Frontal cortex (tissue), 3 donors: ENCODE measurements at regions not wholly inside any gene's neighbourhood (a gene's known extent, or its start where the extent isn't known, plus 50 kb on each side); places are given as distances from the start of the nearest gene placed in this dataset.

ENCODE experiments used
- DNase-seq, 2 donors: peaks; one replicate each; pipeline ENCODE4 v3.0.0; 2012; ENCODE audit warnings: low spot score in 2 of 2
- FAIRE-seq: peaks from 2 replicates; lab custom pipeline; 2012; peaks lifted over from hg19 to GRCh38; lab: Jason Lieb, UNC
- donor health status: control.
- donor health status: control.
- donor health status: control.

DNA sequence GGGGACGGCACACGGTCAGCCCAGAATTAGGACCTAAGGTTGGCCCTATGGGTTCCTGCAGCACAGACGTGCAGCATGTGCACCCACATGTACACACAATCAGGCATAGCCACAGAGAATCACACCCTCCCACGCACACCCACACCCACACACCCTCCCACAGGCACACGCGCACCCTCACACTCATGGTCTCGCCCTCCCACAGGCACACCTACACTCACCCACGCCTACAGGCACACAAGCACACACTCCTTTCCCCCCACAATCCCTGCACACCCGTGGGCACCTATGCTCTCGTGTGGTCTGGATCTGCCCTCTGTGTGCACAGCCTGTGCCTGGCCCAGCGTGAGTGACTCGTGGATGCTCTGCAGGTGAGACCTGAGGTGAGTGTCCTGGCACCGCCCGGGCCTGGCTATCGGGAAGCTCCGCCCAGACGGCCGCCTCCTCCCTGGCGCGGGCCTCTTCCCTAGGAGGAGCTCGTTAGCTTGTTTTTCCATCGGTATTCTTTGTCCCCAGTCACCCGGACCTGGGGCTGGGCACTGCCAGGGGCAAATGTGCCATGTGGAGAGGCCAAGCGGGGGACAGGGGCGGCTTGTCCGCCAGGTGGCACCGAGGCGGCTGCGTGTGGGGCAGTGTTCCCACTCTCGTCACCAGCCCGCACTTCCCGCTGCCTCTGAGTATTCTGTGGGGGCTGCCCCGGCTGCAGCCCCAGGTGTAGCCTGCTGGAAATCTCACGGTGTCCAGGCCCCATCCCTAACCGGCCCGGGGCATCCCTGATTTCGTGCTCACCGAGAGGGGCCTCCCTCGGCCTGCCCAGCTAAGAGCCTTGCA, 110.2 kb upstream of the FAM20C start:
- no peak for FAIRE-seq
- DNase-seq: no peak

DNA sequence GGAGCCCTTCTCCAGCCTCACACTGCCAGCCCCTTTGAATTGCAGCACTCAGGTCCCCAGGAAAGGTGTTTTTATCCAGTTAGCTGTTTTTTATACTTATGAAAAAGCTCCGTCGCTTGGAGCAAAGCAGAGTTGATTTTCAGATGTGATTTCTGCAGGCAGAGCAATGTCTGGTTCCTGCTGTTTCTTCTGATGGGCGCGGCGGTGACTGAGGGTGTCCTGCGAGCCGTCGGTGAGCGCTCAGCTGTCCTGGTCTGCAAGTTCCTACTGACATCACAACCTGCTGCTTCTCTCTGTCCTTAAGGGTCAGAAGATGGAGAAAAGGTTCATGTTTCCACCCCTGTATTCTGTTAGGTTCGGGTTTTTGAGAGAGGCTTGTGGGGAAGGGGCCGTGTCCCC, 109.6 kb upstream of the FAM20C start:
- FAIRE-seq: no peak
- no peak for DNase-seq

DNA sequence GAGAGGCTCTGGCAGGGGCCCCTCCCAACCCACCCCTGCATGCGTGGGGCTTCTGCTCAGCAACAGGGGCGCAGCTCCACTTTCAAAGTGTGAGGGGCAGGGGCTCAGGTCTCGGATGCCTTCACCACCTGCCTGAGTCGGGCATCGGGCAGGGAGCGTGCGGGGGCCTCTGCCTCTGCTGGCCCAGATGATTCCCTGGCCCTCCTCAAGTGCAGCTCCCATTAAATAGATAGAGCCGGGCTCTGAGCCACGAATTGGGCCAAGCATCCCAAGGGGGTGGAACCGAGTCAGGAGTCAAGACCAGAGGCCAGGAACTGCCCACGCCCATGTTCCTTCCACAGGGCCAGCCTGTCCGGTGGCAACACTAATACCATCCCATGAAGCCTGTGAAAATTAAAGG, 108.9 kb upstream of the FAM20C start:
- DNase-seq (no peak), FAIRE-seq (no peak)

GRCh38 chr7:83861-84632, 108.3 kb upstream of the FAM20C start:
- no peak for DNase-seq
- FAIRE-seq: no peak

DNA sequence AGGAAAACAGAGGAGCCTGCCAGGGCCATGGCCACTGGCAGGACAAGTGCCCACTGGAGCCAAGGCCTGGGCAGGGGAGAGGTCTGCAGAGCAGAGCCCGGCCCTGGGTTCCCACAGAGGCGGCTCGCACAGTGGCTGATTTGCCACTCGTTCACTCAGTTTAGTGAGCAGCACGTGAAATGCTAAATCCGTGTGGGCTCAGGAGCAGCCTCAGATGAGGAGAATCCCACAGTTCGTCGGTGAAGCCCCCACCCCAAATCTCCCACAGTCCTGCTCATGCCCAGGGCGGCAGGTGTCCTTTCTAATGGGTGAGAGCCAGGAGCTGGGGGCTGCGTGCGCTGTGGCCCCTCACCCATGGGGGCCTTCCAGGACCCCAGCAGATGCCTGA, 107.7 kb upstream of the FAM20C start:
- no peak for DNase-seq
- no peak for FAIRE-seq

DNA sequence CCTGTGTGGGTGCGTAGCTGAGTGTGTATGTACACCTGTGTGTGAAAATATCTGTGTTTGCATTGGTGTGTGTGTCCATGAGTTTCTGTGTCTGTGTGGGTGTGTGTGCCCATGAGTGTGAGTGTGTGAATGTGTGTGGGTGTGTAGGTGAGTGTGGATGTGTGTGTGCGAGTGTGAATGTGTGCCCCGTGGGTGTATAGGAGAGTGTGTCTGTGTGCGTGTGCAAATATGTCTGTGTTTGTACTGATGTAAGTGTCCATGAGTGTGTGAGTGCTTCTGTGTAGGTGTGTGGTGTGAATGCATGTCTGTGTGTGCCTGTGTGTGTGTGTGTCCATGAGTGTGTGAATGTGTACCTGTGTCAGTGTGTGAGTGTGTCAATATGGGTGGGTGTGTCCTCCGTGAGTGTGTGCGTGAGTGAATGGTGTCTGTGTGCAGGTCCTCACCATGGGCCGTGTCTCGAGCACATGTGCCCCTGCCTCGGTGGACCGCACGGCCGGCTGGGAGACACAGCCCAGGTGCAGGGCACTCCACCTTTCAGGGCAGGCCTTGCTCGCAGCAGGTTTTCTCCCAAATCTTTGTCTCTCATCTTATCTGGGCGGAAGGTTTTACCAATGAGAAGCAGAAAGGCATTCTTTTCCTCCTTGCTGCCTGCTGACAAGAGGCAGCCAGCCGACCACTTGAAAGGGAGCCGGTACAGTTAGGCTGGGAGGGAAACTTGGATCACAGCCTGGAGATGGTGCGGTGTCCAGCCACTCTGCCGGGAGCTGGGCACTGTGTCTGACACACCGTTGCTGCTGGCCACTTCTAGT, 107.1 kb upstream of the FAM20C start:
- DNase-seq: no peak
- FAIRE-seq: no peak

DNA sequence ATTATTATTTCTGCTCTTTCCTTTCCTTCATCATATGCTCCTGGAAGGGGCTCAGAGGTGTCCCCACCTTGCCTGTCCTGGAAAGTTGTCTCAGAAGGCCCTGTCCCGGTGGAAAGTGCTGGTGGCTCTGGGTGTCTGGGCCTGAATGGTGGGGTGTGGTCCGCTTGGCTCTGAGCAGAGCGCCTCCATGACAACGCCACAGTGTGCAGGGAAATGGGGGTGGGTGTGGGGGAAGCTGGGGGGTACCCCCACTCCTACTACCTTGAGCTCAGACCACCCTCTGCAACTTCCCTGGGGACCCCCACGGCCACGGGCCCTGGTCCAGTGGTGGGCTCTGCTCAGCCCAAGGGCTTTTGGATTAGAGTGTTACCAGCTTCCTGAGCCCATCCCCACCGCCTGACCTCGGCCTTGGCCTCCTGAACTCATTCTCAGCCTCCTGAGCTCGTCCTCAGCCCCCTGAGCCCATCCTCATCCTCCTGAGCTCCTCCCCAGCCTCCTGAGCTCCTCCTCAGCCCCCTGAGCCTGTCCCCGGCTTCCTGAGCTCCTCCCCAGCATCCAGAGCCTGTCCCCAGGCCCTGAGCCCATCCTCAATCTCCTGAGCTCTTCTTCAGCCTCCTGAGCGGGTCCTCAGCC, 106.4 kb upstream of the FAM20C start:
- FAIRE-seq: no peak
- no peak for DNase-seq

DNA sequence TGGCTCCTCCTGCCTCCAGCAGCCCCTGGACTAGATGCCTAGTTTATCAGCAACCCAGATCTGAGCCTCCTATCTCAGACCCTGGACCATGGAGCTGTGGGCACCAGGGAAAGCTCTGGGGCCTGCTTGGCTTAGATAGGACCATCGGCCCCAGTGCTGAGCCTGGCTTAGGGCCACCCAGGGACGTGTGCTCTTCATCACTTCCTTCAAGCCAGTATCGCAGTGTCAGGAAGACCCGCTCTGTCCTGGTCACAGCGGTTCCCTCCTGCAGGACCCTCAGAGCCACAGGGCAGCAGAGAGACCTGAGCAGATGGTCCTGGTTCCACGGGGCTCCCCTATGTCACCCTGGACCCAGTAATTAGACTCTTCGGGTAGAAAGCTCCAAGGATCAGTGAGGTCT, 105.7 kb upstream of the FAM20C start:
- FAIRE-seq: no peak
- no peak for DNase-seq

DNA sequence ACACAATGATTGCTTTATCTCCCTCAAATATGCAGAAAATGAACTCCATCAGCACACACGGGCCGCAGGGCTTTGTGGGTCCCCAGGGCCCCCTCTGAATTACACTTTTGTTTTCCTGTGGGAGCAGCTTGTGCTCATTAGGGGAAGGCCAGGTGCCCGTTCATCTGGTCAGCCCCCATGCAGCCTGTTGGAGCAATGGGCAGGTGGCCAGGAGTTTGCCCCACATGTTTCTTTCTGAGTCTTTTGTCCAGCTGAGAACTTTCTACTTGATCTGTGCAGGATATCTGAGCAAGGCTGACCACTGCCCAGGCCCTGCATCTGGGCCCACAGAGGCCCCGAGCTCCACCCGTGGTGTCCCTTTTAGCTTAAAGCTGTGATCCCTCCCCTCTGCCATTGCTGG, 105.3 kb upstream of the FAM20C start:
- DNase-seq: no peak

GRCh38 chr7:87671-88070, 104.7 kb upstream of the FAM20C start:
- FAIRE-seq: no peak
- DNase-seq: no peak

More for the DNA sequence above, 105.3 kb upstream of the FAM20C start:
- FAIRE-seq: no peak

DNA sequence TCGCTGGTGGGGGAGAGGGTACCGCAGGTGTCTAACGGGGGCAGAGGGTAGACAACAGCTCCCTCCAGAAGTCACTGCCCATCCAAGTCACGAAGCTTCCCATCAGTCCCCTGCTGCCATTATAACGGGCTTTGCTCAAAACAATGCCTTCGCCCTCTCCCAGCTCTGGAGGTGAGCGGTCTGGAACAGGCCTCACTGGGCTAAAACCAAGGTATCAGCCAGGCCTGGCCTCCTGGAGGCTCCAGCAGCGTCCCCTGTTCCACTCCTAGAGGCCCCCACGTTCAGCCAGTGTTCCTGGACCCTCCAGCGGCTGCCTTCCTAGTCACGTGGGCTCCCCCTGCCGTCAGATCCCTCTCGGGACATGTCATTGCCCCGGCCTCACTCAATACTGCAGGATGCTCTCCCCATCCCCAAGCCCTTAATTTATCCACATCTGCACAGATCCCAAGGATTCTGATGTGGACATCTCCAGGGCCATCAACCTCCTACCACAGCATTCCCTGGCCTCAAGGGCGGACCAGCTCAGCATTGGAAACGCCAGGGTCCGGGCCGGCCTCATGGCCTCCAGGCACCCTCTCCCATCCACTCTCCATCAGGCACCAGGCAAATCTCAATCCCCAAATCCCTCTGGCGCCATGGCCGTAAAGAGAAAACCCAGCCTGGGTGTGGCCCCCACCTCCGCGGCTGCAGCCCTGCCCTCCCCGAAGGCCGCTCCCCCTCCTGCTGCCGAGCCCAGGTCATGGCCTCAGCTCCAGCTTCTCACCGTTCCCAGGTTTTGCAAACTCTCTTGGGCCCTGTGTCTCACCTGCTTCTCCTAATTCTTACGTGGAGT, 104.1 kb upstream of the FAM20C start:
- no peak for FAIRE-seq
- no peak for DNase-seq

- no peak for DNase-seq
- no peak for FAIRE-seq
Observed at GRCh38 chr7:88927-89231, 103.5 kb upstream of the FAM20C start.

DNA sequence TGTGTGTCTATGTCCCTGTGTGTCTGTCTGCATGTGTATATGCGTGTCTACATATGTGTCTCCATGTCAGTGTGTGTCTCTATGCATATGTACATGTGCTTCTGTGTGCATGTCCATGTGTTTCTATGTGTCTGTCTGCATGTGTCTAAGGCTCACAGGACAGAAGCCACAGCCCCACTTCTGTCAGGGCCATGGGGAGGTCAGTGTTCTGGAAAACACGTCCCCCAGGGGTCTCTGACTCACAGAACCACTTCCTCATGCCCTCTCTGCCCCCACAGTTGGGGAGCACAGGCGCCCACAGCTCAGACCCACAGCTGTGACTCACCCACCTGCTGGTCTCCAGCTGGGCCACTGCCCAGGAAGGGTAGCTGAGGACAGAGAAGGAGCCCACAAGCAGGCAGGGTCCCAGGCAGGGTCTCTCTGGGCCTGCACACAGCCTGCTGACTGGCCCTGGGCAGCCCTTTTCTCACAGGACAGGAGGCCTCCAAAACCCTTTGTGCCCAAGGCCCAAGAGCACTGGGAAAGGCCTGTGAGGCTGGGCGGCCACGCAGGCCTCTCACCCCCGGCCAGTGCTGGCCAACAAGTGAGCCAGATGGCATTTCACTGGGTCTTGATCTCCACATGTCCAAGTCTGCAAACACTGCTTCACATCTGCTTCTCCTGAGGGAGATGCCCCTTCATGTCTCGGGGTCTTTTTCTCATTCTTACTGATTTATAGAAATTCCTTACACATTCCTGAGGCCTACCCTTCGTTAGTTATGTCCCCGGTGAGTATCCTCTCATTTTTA, 102.9 kb upstream of the FAM20C start:
- no peak for FAIRE-seq
- peak in 1 of 2 donors; percentile 58 for DNase-seq

- DNase-seq (no peak), FAIRE-seq (no peak)
Observed at GRCh38 chr7:90111-91063, 102.0 kb upstream of the FAM20C start.

DNA sequence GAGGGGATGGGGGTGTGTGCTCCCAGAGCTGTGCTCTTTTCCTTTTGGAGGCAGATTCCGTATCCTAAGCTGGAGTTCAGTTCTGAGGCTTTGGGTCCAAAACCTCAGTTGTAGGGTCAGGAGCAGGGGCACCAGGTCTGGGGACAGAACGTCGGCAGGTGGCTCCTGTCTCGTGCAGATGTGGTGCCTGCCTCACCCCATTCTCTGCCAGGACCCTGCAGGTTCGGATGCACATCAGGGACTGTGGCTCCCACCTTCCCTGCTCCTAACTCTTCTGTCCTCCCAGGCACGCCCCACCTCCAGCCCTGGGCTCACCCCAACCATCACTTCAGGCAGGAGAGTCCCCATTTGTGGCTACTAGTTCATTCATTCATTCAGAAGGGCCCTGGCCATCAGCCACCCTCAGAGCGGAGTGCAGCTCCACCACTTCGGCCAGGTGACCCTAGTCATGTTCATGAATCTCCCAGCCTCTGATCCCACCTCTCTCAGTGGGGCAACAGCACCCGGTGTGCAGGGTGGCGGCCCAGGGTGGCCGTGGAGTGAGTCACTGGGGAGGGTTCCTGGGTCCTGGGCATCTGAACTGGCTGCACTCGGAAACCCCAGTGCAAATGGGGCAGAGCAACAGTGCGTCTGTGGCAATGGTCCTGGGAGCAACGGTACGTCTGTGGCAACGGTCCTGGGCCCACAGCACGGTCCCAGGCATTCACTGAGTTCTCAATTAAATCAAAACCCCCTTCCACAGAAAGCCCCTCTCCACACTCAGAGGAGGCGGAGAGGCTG, 100.8 kb upstream of the FAM20C start:
- DNase-seq (no peak), FAIRE-seq (no peak)

DNA sequence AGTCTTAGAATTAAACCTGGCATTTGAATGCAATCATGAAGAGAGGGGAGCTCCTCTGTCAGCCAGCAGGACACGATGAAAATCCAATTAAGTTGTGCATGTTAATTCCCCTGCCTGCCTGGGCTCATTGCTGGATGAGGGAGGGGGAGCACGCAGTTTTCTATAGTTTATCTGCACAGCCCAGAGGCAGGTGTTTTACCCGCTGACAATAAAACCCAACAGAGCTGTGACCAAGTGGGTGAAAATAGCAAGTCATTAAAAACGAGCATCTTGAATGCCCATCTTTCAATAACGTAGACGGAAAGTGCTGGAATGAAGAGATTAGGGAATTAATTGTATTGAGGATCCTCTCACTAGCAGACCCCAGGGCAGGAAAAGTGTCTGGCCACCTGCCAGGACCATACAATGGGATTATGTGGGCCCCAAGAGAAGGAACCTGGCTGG, 100.1 kb upstream of the FAM20C start:
- FAIRE-seq (no peak), DNase-seq (no peak)
